Liver (tissue), 3 donors: ENCODE measurements at regions not wholly inside any gene's neighbourhood (a gene's known extent, or its start where the extent isn't known, plus 50 kb on each side); places are given as distances from the start of the nearest gene placed in this dataset.

Experiments used
- ATF3 ChIP-seq: IDR thresholded peaks from 2 replicates; pipeline ENCODE4 v1.6.1; 2016; ENCODE audit warnings: antibody characterized with exemption
- CTCF ChIP-seq: fragments of 150-350 bp; IDR thresholded peaks from 2 replicates; pipeline ENCODE4 v1.5.1; 2017; ENCODE audit warnings: improper control_type of control experiment, low read depth, low read length; ENCODE audit not compliant: missing input control
- EGR1 ChIP-seq, 2 donors: IDR thresholded peaks; 2 replicates each; pipeline ENCODE4 v1.6.1; 2016 to 2018; ENCODE audit warnings: antibody characterized with exemption in 2 of 2, low read depth in 2 of 2
- FOXA1 ChIP-seq: IDR thresholded peaks from 2 replicates; pipeline ENCODE4 v1.6.1; 2016; ENCODE audit warnings: antibody characterized with exemption
- GABPA ChIP-seq, 2 donors: IDR thresholded peaks in 1 of 2; conservative IDR thresholded peaks in 1 of 2; 2 replicates each; pipeline ENCODE4 v1.6.1; 2016; ENCODE audit warnings: antibody characterized with exemption in 2 of 2, mild to moderate bottlenecking in 1 of 2, moderate library complexity in 1 of 2
- HNF4G ChIP-seq: IDR thresholded peaks from 2 replicates; pipeline ENCODE4 v1.6.1; 2016; ENCODE audit warnings: antibody characterized with exemption
- JUND ChIP-seq, 2 donors: IDR thresholded peaks; 2 replicates each; pipeline ENCODE4 v1.6.1; 2016; ENCODE audit warnings: antibody characterized with exemption in 2 of 2
- RAD21 ChIP-seq, 2 donors: IDR thresholded peaks; 2 replicates each; pipeline ENCODE4 v1.6.1; 2016; ENCODE audit warnings: antibody characterized with exemption in 2 of 2, mild to moderate bottlenecking in 2 of 2
- RXRA ChIP-seq, 2 donors: IDR thresholded peaks; 2 replicates each; pipeline ENCODE4 v1.6.1; 2017 to 2018; ENCODE audit warnings: antibody characterized with exemption in 2 of 2, mild to moderate bottlenecking in 1 of 2
- SP1 ChIP-seq: IDR thresholded peaks from 2 replicates; pipeline ENCODE4 v1.6.1; 2018; ENCODE audit warnings: antibody characterized with exemption, mild to moderate bottlenecking
- TAF1 ChIP-seq: conservative IDR thresholded peaks from 2 replicates; pipeline ENCODE4 v1.6.1; 2016; ENCODE audit warnings: antibody characterized with exemption, mild to moderate bottlenecking
- YY1 ChIP-seq: IDR thresholded peaks from 2 replicates; pipeline ENCODE4 v1.6.1; 2016; ENCODE audit warnings: antibody characterized with exemption, mild to moderate bottlenecking
- ZBTB33 ChIP-seq: IDR thresholded peaks from 2 replicates; pipeline ENCODE4 v1.6.1; 2016; ENCODE audit warnings: antibody characterized with exemption
- TF ChIP-seq, protein P1 (sequence below): IDR thresholded peaks from 2 replicates; pipeline ENCODE4 v1.6.1; 2016; ENCODE audit warnings: antibody characterized with exemption
- donor health status: healthy.
- donor health status: healthy.

- TF ChIP-seq CTCF: no peak
- no peak for TF ChIP-seq HNF4G
- no peak for TF ChIP-seq EGR1 (IDR thresholded peaks at IDR 0.05; ENCODE audit: low read depth in 2 of 2)
- no peak for TF ChIP-seq YY1
- no peak for TF ChIP-seq SP1
- TF ChIP-seq GABPA (IDR thresholded peaks at IDR 0.05 in 1 of 2, conservative IDR thresholded peaks at IDR 0.05 in 1 of 2): no peak
- TF ChIP-seq ATF3: no peak
- no peak for TF ChIP-seq RAD21 (IDR thresholded peaks at IDR 0.05)
- TF ChIP-seq ZBTB33: no peak
- no peak for TF ChIP-seq TAF1
- no peak for TF ChIP-seq JUND (IDR thresholded peaks at IDR 0.05)
- TF ChIP-seq, protein P1, sequence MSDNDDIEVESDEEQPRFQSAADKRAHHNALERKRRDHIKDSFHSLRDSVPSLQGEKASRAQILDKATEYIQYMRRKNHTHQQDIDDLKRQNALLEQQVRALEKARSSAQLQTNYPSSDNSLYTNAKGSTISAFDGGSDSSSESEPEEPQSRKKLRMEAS: no peak
- no peak for TF ChIP-seq FOXA1
- no peak for TF ChIP-seq RXRA (IDR thresholded peaks at IDR 0.05)
These were observed 108.4 kb upstream of the PTPN1 start for GRCh38 chr20:50401587-50402418.
